ENCODE measurements at regions not wholly inside any gene's neighbourhood (a gene's known extent, or its start where the extent isn't known, plus 50 kb on each side); places are given as distances from the start of the nearest gene placed in this dataset.

DNA sequence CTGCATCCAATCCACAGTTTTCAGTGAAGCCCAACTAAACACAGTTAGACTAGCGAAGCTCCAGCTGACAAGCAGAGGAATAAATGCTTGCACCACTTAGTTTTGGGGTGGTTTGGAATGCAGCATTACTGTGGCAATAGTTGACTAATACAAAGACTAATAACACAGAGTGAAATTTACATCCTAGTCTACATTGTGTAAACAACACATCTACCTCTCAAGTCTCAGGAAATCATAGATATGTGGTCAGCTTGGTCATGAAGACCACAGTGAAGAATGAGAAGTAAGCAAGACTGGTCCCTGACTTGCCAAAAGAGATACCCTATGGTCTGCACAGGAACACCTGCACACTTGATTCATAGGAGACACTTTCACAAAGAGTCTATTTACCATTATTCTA lies 155.1 kb upstream of the TANK start (continued):
- TF ChIP-seq, protein P1, sequence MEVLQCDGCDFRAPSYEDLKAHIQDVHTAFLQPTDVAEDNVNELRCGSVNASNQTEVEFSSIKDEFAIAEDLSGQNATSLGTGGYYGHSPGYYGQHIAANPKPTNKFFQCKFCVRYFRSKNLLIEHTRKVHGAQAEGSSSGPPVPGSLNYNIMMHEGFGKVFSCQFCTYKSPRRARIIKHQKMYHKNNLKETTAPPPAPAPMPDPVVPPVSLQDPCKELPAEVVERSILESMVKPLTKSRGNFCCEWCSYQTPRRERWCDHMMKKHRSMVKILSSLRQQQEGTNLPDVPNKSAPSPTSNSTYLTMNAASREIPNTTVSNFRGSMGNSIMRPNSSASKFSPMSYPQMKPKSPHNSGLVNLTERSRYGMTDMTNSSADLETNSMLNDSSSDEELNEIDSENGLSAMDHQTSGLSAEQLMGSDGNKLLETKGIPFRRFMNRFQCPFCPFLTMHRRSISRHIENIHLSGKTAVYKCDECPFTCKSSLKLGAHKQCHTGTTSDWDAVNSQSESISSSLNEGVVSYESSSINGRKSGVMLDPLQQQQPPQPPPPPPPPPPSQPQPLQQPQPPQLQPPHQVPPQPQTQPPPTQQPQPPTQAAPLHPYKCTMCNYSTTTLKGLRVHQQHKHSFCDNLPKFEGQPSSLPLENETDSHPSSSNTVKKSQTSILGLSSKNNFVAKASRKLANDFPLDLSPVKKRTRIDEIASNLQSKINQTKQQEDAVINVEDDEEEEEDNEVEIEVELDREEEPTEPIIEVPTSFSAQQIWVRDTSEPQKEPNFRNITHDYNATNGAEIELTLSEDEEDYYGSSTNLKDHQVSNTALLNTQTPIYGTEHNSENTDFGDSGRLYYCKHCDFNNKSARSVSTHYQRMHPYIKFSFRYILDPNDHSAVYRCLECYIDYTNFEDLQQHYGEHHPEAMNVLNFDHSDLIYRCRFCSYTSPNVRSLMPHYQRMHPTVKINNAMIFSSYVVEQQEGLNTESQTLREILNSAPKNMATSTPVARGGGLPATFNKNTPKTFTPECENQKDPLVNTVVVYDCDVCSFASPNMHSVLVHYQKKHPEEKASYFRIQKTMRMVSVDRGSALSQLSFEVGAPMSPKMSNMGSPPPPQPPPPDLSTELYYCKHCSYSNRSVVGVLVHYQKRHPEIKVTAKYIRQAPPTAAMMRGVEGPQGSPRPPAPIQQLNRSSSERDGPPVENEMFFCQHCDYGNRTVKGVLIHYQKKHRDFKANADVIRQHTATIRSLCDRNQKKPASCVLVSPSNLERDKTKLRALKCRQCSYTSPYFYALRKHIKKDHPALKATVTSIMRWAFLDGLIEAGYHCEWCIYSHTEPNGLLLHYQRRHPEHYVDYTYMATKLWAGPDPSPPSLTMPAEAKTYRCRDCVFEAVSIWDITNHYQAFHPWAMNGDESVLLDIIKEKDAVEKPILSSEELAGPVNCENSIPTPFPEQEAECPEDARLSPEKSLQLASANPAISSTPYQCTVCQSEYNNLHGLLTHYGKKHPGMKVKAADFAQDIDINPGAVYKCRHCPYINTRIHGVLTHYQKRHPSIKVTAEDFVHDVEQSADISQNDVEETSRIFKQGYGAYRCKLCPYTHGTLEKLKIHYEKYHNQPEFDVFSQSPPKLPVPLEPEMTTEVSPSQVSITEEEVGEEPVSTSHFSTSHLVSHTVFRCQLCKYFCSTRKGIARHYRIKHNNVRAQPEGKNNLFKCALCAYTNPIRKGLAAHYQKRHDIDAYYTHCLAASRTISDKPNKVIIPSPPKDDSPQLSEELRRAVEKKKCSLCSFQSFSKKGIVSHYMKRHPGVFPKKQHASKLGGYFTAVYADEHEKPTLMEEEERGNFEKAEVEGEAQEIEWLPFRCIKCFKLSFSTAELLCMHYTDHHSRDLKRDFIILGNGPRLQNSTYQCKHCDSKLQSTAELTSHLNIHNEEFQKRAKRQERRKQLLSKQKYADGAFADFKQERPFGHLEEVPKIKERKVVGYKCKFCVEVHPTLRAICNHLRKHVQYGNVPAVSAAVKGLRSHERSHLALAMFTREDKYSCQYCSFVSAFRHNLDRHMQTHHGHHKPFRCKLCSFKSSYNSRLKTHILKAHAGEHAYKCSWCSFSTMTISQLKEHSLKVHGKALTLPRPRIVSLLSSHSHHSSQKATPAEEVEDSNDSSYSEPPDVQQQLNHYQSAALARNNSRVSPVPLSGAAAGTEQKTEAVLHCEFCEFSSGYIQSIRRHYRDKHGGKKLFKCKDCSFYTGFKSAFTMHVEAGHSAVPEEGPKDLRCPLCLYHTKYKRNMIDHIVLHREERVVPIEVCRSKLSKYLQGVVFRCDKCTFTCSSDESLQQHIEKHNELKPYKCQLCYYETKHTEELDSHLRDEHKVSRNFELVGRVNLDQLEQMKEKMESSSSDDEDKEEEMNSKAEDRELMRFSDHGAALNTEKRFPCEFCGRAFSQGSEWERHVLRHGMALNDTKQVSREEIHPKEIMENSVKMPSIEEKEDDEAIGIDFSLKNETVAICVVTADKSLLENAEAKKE (CRISPR knock-in tag; IDR thresholded peaks at IDR 0.05), result no peak
- TF ChIP-seq POLR2AphosphoS5 (IDR thresholded peaks at IDR 0.05; ENCODE audit: low read depth) (no peak), ZNF114 (CRISPR knock-in tag; IDR thresholded peaks at IDR 0.05) (no peak)

DNA sequence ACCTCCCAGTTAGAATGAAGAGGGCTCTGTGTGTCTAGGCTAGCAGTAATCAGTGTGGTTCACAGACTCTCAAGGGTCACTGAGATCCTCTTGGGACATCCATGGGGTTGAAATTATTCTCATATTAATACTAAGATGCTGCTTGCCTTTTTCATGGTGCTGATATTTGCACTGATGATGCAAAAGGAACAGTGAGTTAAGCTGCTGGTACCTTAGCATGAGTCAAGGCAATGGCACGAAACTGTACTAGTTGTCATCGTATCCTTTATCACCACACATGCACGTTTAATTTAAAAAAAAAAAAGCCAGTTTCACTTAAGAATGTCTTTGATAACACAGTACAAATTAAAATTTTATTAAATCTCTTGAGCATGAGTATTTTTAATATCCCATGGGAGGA lies 151.9 kb upstream of the TANK start:
- Mint-ChIP-seq H3K36me3 (ENCODE audit: low read depth) (peaks cover 7% of the 10 kb centered on the region; the same call in 2 of the 3 replicates), H3K4me1 (peaks cover 7% of the 10 kb centered on the region), H3K27me3 (ENCODE audit: insufficient read depth, low read depth, poor library complexity) (peaks cover 4% of the 10 kb centered on the region), H3K27ac (no peak overlapping the region), H3K4me3 (no peak overlapping the region), H3K9me3 (peaks cover 11% of the 10 kb centered on the region)
- Histone ChIP-seq H4K20me1 (replicated peaks; ENCODE audit: insufficient read depth) (no peaks in the 10 kb centered on the region), H3K36me3 (ENCODE audit: insufficient read depth) (no peaks in the 10 kb centered on the region), H3K4me2 (no peak overlapping the region), H3K79me2 (replicated peaks; ENCODE audit: insufficient read depth) (no peaks in the 10 kb centered on the region), H2AFZ (no peak overlapping the region), H3K9me2 (ENCODE audit: insufficient read depth) (no peaks in the 10 kb centered on the region), H3K27ac (ENCODE audit: low read depth) (no peak overlapping the region), H3K4me1 (ENCODE audit: insufficient read depth) (peaks cover 9% of the 10 kb centered on the region; the same call in 1 of the 2 replicates), H3K4me3 (no peak overlapping the region), H3F3A (replicated peaks; ENCODE audit: low read depth) (no peaks in the 10 kb centered on the region), H3K27me3 (ENCODE audit: insufficient read depth) (no peaks in the 10 kb centered on the region)
- no peak for ATAC-seq
- DNase-seq (ENCODE audit: low spot score), result no peak
- TF ChIP-seq JUNB (IDR thresholded peaks at IDR 0.05; ENCODE audit: unreplicated experiment) (no peak), POLR2AphosphoS5 (IDR thresholded peaks at IDR 0.05; ENCODE audit: low read depth) (no peak), EZH2phosphoT487 (IDR thresholded peaks at IDR 0.05; ENCODE audit: unreplicated experiment) (no peak)
- TF ChIP-seq, protein P2, sequence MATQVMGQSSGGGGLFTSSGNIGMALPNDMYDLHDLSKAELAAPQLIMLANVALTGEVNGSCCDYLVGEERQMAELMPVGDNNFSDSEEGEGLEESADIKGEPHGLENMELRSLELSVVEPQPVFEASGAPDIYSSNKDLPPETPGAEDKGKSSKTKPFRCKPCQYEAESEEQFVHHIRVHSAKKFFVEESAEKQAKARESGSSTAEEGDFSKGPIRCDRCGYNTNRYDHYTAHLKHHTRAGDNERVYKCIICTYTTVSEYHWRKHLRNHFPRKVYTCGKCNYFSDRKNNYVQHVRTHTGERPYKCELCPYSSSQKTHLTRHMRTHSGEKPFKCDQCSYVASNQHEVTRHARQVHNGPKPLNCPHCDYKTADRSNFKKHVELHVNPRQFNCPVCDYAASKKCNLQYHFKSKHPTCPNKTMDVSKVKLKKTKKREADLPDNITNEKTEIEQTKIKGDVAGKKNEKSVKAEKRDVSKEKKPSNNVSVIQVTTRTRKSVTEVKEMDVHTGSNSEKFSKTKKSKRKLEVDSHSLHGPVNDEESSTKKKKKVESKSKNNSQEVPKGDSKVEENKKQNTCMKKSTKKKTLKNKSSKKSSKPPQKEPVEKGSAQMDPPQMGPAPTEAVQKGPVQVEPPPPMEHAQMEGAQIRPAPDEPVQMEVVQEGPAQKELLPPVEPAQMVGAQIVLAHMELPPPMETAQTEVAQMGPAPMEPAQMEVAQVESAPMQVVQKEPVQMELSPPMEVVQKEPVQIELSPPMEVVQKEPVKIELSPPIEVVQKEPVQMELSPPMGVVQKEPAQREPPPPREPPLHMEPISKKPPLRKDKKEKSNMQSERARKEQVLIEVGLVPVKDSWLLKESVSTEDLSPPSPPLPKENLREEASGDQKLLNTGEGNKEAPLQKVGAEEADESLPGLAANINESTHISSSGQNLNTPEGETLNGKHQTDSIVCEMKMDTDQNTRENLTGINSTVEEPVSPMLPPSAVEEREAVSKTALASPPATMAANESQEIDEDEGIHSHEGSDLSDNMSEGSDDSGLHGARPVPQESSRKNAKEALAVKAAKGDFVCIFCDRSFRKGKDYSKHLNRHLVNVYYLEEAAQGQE (IDR thresholded peaks at IDR 0.05; ENCODE audit: unreplicated experiment), result no peak
- TF ChIP-seq, protein P1 (CRISPR knock-in tag; IDR thresholded peaks at IDR 0.05), result no peak
